Thoracic aorta (tissue), 2 donors: ENCODE measurements at regions not wholly inside any gene's neighbourhood (a gene's known extent, or its start where the extent isn't known, plus 50 kb on each side); places are given as distances from the start of the nearest gene placed in this dataset.
"Not testable (repeated sequence)": the region's sequence is repeated elsewhere in the genome, so short reads cannot be mapped to it uniquely, and the experiment has no call there.

Experiments used
- ATAC-seq: fragments of 150-250 bp; one replicate; pipeline ENCODE4 v1.8.0; 2017; ENCODE audit warnings: low read depth; ENCODE audit not compliant: insufficient number of reproducible peaks, low FRiP score
- DNase-seq: peaks from one replicate; pipeline ENCODE4 v3.0.0-alpha.2; 2020; ENCODE audit warnings: low spot score
- H3K27ac ChIP-seq, 2 donors: fragments of 200-600 bp; sonication (generic); 1 replicate in 1 of 2; 2 replicates in 1 of 2; pipeline ENCODE4 v1.5.1; 2016; ENCODE audit warnings: mild to moderate bottlenecking in 2 of 2, moderate library complexity in 2 of 2
- H3K27me3 ChIP-seq: fragments of 200-600 bp; sonication (generic); replicated peaks from 2 replicates; pipeline ENCODE4 v1.6.0; 2016; ENCODE audit warnings: mild to moderate bottlenecking; ENCODE audit not compliant: insufficient read depth
- H3K36me3 ChIP-seq: fragments of 200-600 bp; sonication (generic); one replicate; pipeline ENCODE4 v1.5.1; 2016
- H3K4me1 ChIP-seq, 2 donors: fragments of 200-600 bp; sonication (generic); 1 replicate in 1 of 2; 2 replicates in 1 of 2; pipeline versions ENCODE4 v1.5.1 to v1.6.0; 2016; ENCODE audit warnings: low read depth in 2 of 2, mild to moderate bottlenecking in 1 of 2; ENCODE audit not compliant: control insufficient read depth in 1 of 2
- H3K4me3 ChIP-seq: fragments of 200-600 bp; sonication (generic); 2 replicates; pipeline ENCODE4 v1.5.1; 2016; ENCODE audit warnings: mild to moderate bottlenecking
- H3K9me3 ChIP-seq: fragments of 200-600 bp; sonication (generic); 2 replicates; pipeline ENCODE4 v1.5.1; 2016
- TF ChIP-seq, protein P1 (sequence below): fragments of 200-600 bp; sonication (generic); IDR thresholded peaks from one replicate; pipeline ENCODE4 v1.5.1; 2019; ENCODE audit warnings: antibody characterized with exemption

DNA sequence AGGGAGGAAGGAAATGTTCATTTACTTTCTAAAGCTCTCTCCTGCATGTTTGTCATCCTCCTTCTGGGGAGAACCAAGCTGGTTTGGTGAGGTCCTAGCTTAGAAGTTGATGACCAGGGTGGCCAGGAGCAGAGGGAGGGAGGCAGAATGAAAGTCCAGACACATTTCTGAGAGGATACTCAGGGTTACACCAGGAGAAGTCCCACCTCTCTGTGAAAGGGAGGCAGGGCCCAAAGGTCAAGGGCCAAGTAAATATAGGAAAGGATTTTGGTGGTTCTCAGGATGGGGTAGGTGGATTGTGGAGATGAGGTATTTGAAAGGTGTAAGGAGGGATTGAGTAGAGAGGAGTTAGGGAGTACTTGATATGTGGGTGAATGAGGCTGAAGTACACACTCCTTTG is 58.0 kb upstream of the FBXO11 start:
- no peaks in the 10 kb centered on the region for H3K27me3 ChIP-seq
- H3K36me3 ChIP-seq, result no peaks in the 10 kb centered on the region
- TF ChIP-seq, protein P1, sequence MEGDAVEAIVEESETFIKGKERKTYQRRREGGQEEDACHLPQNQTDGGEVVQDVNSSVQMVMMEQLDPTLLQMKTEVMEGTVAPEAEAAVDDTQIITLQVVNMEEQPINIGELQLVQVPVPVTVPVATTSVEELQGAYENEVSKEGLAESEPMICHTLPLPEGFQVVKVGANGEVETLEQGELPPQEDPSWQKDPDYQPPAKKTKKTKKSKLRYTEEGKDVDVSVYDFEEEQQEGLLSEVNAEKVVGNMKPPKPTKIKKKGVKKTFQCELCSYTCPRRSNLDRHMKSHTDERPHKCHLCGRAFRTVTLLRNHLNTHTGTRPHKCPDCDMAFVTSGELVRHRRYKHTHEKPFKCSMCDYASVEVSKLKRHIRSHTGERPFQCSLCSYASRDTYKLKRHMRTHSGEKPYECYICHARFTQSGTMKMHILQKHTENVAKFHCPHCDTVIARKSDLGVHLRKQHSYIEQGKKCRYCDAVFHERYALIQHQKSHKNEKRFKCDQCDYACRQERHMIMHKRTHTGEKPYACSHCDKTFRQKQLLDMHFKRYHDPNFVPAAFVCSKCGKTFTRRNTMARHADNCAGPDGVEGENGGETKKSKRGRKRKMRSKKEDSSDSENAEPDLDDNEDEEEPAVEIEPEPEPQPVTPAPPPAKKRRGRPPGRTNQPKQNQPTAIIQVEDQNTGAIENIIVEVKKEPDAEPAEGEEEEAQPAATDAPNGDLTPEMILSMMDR, result no peak
- H3K9me3 ChIP-seq, result no peaks in the 10 kb centered on the region
- DNase-seq (no peak), ATAC-seq (no peak)
- H3K4me1 ChIP-seq, result no peaks in the 10 kb centered on the region
- no peak overlapping the region for H3K27ac ChIP-seq
- H3K4me3 ChIP-seq, result no peak overlapping the region

DNA sequence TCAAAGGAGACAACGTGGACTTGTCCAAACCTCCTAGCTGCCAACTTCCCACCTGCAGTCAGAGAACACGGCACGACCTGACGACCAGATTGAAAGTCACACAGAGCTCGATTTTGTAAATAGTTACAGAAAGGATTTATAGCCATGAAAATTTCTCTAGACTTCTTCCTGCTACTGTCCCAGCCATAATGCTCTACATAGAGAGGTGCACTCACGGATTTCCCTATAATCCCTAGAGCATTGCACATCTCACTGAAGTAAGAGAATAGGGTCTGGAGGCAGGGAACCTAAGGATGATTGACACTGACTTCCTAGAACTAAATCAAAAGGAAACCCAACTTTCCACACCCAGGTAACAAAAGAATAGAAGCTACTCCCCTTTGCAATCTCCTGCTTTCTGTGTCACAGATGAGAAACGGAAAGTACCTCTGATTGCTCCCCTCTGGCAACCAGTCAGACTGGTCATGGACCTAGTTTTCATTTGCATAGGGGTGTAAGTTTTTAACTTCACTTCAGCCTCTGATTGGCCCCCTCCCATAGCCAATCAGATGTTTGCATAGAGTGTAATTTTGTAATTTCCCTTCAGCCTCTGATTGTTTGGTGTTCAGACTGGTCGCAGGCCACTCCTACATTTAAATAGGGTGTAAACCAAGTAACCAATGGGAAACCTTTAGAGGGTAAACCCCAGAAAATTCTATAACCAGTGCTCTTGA is 58.6 kb upstream of the FBXO11 start:
- Histone ChIP-seq H3K27me3 (no peaks in the 10 kb centered on the region), H3K4me3 (no peak overlapping the region), H3K36me3 (no peaks in the 10 kb centered on the region), H3K9me3 (no peaks in the 10 kb centered on the region), H3K27ac (no peak overlapping the region), H3K4me1 (no peaks in the 10 kb centered on the region)
- TF ChIP-seq, protein P1, result no peak
- DNase-seq (no peak), ATAC-seq (no peak)

DNA sequence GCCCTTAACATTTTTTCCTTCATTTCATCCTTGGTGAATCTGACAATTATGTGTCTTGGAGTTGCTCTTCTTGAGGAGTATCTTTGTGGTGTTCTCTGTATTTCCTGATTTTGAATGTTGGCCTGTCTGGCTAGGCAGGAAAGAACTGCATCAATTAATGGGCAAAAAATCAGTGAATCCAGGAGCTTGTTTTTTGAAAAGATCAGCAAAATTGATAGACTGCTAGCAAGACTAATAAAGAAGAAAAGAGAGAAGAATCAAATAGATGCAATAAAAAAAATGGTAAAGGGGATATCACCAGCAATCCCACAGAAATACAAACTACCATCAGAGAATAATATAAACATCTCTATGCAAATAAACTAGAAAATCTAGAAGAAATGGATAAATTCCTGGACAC is 70.4 kb upstream of the FBXO11 start:
- not testable (repeated sequence) for H3K27me3 ChIP-seq, H3K27ac ChIP-seq, ATAC-seq, H3K4me1 ChIP-seq, DNase-seq, H3K4me3 ChIP-seq, H3K9me3 ChIP-seq, H3K36me3 ChIP-seq

DNA sequence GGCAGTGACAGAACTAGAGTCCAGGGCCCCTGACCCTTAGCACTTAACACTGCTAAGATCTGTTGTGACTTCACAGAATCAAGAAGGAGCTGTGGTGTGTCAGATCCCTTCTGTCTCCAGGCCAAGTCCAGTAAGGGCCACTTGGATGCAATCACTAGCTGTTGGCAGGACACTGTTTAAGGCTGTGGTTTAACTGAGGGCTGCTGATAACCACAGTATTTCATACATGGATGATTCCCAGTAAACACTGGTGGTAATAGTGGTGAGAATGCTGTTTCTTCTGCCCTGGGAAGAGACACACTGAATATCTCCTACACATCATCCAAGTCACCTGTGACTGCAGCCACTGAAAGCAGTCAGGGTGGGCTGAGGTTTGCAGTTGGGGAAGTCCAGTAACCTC is 77.7 kb upstream of the FBXO11 start:
- no peak for ATAC-seq

DNA sequence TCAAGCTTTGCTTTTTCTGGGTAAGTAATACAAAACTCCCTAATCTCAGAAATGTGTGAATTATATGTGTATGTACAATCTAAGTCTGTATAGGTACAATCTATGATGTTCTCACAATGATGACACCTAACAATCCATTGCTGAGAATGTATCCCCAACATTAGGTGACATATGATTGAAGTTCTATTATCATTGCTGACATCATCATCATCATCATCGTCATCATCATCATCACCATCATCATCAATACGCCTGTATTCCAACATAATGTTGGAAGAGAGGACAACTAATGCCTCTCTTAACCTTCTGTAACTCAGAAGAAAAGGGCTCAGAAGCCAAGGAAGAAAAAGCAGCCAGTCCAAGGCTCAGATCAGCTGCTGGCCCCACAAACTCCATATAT is 84.2 kb upstream of the FBXO11 start:
- Histone ChIP-seq H3K9me3 (no peaks in the 10 kb centered on the region), H3K4me1 (no peaks in the 10 kb centered on the region), H3K27me3 (no peaks in the 10 kb centered on the region), H3K36me3 (no peaks in the 10 kb centered on the region), H3K4me3 (no peak overlapping the region), H3K27ac (no peak overlapping the region)
- no peak for DNase-seq
- ATAC-seq, result no peak
- TF ChIP-seq, protein P1, result no peak

More for the DNA sequence above, 77.7 kb upstream of the FBXO11 start:
- TF ChIP-seq, protein P1, result no peak
- H3K27ac ChIP-seq, result no peak overlapping the region
- no peak for DNase-seq
- H3K4me1 ChIP-seq, result no peaks in the 10 kb centered on the region
- H3K27me3 ChIP-seq, result no peaks in the 10 kb centered on the region
- H3K4me3 ChIP-seq, result no peak overlapping the region
- no peaks in the 10 kb centered on the region for H3K36me3 ChIP-seq
- H3K9me3 ChIP-seq, result no peaks in the 10 kb centered on the region

DNA sequence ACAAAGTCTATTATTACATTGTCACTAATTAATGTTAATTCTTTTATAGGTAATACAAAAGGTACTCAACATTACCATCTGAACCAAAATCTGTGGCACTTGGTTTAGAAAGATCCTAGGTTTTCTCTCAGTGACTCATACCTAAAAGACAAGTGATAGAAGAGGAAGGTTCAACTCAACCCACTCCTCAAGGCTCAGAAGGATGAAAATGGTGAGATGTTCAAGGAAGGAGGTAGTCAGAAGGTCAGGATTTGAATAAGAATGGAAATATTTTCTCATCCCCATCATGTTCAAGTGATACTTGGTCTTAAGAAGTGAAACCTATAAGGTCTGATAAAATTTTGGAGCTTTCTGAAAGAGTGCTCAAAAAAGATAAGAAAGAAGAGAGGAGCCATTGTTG is 86.4 kb upstream of the FBXO11 start:
- Histone ChIP-seq H3K4me3 (no peak overlapping the region), H3K9me3 (no peaks in the 10 kb centered on the region), H3K27me3 (no peaks in the 10 kb centered on the region), H3K36me3 (no peaks in the 10 kb centered on the region), H3K27ac (no peak overlapping the region), H3K4me1 (no peaks in the 10 kb centered on the region)
- DNase-seq, result no peak
- no peak for ATAC-seq
- TF ChIP-seq, protein P1, result no peak
